ENCODE measurements at regions not wholly inside any gene's neighbourhood (a gene's known extent, or its start where the extent isn't known, plus 50 kb on each side); places are given as distances from the start of the nearest gene placed in this dataset.

- Histone ChIP-seq H3K4me3 (ENCODE audit: low read length) (no peak overlapping the region), H3K79me2 (ENCODE audit: low read length) (no peaks in the 10 kb centered on the region), H4K20me1 (ENCODE audit: low read length) (no peaks in the 10 kb centered on the region), H3K27ac (ENCODE audit: low read length) (no peak overlapping the region), H3K27me3 (ENCODE audit: low read length) (no peaks in the 10 kb centered on the region), H3F3A (ENCODE audit: low read length, unreplicated experiment) (no peaks in the 10 kb centered on the region), H3K4me1 (ENCODE audit: insufficient read depth, low read length) (no peaks in the 10 kb centered on the region), H2AFZ (ENCODE audit: low read length) (no peak overlapping the region), H3K36me3 (ENCODE audit: low read depth, low read length) (no peaks in the 10 kb centered on the region), H3K9me2 (replicated peaks; ENCODE audit: low read length) (no peaks in the 10 kb centered on the region), H3K4me2 (ENCODE audit: low read length) (no peak overlapping the region), H3K9ac (ENCODE audit: low read length) (no peak overlapping the region), H3K9me3 (ENCODE audit: low read length) (no peaks in the 10 kb centered on the region)
- no peak for ATAC-seq
- DNase-seq, result no peak
- intact Hi-C loops (cut with micrococcal nuclease), result no loop called here
- ChIA-PET CTCF (no interaction called here), POLR2A (ENCODE audit: unreplicated experiment) (no interaction called here)
- BruUV-seq (replicated peaks), result no TSS peak
- TF ChIP-seq EZH2phosphoT487 (IDR thresholded peaks at IDR 0.05; ENCODE audit: borderline replicate concordance, low read length) (no peak), CTCF (conservative IDR thresholded peaks at IDR 0.05; ENCODE audit: low read depth, low read length) (no peak), EZH2 (IDR thresholded peaks at IDR 0.05; ENCODE audit: low read length, unreplicated experiment) (no peak)
These were observed 585.2 kb downstream of the BRD1 start for GRCh38 chr22:49242480-49242879.

GRCh38 chr22:49241174-49241851 lies 586.4 kb downstream of the BRD1 start:
- CTCF ChIA-PET, result no interaction called here
- H3F3A ChIP-seq (ENCODE audit: low read length, unreplicated experiment), result no peaks in the 10 kb centered on the region
- H3K79me2 ChIP-seq (ENCODE audit: low read length), result no peaks in the 10 kb centered on the region
- H3K9me2 ChIP-seq (replicated peaks; ENCODE audit: low read length), result no peaks in the 10 kb centered on the region
- no peaks in the 10 kb centered on the region for H3K4me1 ChIP-seq (ENCODE audit: insufficient read depth, low read length)
- H3K36me3 ChIP-seq (ENCODE audit: low read depth, low read length), result no peaks in the 10 kb centered on the region
- POLR2A ChIA-PET (ENCODE audit: unreplicated experiment), result no interaction called here
- no peak overlapping the region for H3K9ac ChIP-seq (ENCODE audit: low read length)
- no peak for ATAC-seq
- no peaks in the 10 kb centered on the region for H4K20me1 ChIP-seq (ENCODE audit: low read length)
- intact Hi-C loops (cut with micrococcal nuclease), result no loop called here
- H3K27ac ChIP-seq (ENCODE audit: low read length), result no peak overlapping the region
- no peak overlapping the region for H2AFZ ChIP-seq (ENCODE audit: low read length)
- H3K27me3 ChIP-seq (ENCODE audit: low read length), result no peaks in the 10 kb centered on the region
- TF ChIP-seq CTCF (conservative IDR thresholded peaks at IDR 0.05; ENCODE audit: low read depth, low read length), result no peak
- no peak for TF ChIP-seq EZH2 (IDR thresholded peaks at IDR 0.05; ENCODE audit: low read length, unreplicated experiment)
- TF ChIP-seq EZH2phosphoT487 (IDR thresholded peaks at IDR 0.05; ENCODE audit: borderline replicate concordance, low read length), result no peak
- BruUV-seq (replicated peaks), result no TSS peak
- no peak overlapping the region for H3K4me2 ChIP-seq (ENCODE audit: low read length)
- no peaks in the 10 kb centered on the region for H3K9me3 ChIP-seq (ENCODE audit: low read length)
- no peak for DNase-seq
- no peak overlapping the region for H3K4me3 ChIP-seq (ENCODE audit: low read length)

- no TSS peak for BruUV-seq (replicated peaks)
- Histone ChIP-seq H3K27me3 (ENCODE audit: low read length) (no peaks in the 10 kb centered on the region), H3K4me2 (ENCODE audit: low read length) (no peak overlapping the region), H3K9ac (ENCODE audit: low read length) (no peak overlapping the region), H3K79me2 (ENCODE audit: low read length) (no peaks in the 10 kb centered on the region), H3K4me3 (ENCODE audit: low read length) (no peak overlapping the region), H3F3A (ENCODE audit: low read length, unreplicated experiment) (no peaks in the 10 kb centered on the region), H3K9me3 (ENCODE audit: low read length) (no peaks in the 10 kb centered on the region), H3K4me1 (ENCODE audit: insufficient read depth, low read length) (no peaks in the 10 kb centered on the region), H3K27ac (ENCODE audit: low read length) (no peak overlapping the region), H3K9me2 (replicated peaks; ENCODE audit: low read length) (no peaks in the 10 kb centered on the region), H4K20me1 (ENCODE audit: low read length) (no peaks in the 10 kb centered on the region), H3K36me3 (ENCODE audit: low read depth, low read length) (no peaks in the 10 kb centered on the region), H2AFZ (ENCODE audit: low read length) (no peak overlapping the region)
- TF ChIP-seq EZH2phosphoT487 (IDR thresholded peaks at IDR 0.05; ENCODE audit: borderline replicate concordance, low read length) (no peak), EZH2 (IDR thresholded peaks at IDR 0.05; ENCODE audit: low read length, unreplicated experiment) (no peak), CTCF (conservative IDR thresholded peaks at IDR 0.05; ENCODE audit: low read depth, low read length) (no peak)
- intact Hi-C loops (cut with micrococcal nuclease), result no loop called here
- no peak for ATAC-seq
- no peak for DNase-seq
- ChIA-PET CTCF (no interaction called here), POLR2A (ENCODE audit: unreplicated experiment) (no interaction called here)
These were observed 587.2 kb downstream of the BRD1 start for GRCh38 chr22:49240472-49240871.

Data from PC-3 (cell line).